GM12873 (cell line): ENCODE measurements at regions not wholly inside any gene's neighbourhood (a gene's known extent, or its start where the extent isn't known, plus 50 kb on each side); places are given as distances from the start of the nearest gene placed in this dataset.

ENCODE experiments used
- TF ChIP-seq, protein P1 (sequence below): IDR thresholded peaks from 2 replicates; pipeline ENCODE4 v1.5.1; 2012; ENCODE audit warnings: low read depth, mild to moderate bottlenecking, moderate library complexity, low read length, control low read depth; ENCODE audit not compliant: insufficient read depth; ENCODE audit errors: missing control alignments

- TF ChIP-seq, protein P1, sequence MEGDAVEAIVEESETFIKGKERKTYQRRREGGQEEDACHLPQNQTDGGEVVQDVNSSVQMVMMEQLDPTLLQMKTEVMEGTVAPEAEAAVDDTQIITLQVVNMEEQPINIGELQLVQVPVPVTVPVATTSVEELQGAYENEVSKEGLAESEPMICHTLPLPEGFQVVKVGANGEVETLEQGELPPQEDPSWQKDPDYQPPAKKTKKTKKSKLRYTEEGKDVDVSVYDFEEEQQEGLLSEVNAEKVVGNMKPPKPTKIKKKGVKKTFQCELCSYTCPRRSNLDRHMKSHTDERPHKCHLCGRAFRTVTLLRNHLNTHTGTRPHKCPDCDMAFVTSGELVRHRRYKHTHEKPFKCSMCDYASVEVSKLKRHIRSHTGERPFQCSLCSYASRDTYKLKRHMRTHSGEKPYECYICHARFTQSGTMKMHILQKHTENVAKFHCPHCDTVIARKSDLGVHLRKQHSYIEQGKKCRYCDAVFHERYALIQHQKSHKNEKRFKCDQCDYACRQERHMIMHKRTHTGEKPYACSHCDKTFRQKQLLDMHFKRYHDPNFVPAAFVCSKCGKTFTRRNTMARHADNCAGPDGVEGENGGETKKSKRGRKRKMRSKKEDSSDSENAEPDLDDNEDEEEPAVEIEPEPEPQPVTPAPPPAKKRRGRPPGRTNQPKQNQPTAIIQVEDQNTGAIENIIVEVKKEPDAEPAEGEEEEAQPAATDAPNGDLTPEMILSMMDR = no peak
Observed at GRCh38 chr9:135187365-135187764, 99.9 kb downstream of the OLFM1 start.

DNA sequence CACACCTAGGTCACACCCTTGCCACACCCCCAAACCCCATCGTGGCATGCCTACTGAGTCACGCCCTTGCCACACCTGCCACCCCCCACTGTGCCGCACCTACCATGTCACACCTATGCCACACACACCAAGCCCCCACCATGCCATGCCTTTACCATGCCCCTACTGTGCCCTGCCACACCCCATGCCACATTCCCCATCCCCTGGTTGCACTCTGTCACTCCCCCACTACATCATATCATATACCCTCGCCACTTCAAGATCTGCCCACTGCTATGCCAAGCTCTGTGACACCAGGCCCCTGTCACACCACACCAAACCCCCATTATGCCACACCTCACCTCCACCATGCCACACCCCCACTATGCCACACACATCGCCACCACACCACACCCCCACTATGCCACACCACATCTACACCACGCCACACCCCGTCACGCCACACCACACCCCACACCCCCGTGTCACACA, 101.2 kb downstream of the OLFM1 start:
- TF ChIP-seq, protein P1 = no peak

DNA sequence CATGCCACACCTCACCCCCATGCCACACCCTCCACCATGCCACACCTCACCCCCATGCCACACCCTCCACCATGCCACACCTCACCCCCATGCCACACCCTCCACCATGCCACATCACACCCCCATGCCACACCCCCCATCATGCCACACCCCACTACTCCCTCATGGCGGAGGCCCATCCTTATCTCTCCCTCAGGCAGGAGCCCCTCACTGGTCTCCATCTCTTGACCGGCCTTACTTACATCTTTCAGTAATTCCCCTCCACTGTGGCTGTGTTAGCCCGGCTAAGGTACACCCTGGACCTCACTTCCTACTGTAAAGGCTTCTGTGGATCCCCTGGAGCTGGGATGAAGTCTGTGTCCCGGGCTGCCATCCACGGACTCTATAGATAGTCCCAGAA, 102.0 kb downstream of the OLFM1 start:
- TF ChIP-seq, protein P1 = no peak

DNA sequence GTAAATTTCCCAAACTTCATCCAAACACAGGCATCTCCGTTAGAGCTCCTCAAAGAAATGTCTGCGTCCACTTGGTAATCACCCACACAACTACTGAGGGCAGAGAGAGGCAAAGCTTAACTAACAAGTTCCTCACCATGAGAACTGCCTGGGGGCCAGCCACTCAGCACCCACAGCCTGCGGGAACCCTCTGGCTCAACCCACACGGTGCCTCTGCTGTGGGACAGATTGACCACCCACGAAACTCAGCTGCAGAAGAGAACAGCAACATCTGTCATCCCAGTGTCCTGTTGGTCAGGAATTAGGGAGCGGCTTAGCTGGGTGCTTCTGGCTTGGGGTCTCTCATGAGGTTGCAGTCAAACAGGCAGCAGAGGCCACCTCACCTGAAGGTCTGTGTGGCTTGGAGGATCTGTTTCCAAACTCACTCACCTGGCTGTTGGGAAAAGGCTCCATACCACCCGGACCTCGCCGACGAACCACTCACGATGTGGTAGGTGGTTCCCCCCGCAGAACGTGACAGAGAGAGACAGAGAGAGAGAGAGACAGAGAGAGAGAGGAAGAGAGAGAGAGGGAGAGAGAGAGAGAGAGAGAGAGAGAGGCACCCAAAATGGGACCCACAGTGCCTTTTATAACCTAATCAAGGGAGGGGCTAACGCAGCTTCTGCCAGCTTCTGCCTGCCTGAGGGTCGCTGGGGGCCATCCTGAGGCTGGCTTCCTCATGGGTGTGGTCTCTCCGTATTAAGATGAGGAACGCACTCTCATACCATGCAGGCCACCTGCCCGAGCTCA, 103.5 kb downstream of the OLFM1 start:
- TF ChIP-seq, protein P1 = no peak

DNA sequence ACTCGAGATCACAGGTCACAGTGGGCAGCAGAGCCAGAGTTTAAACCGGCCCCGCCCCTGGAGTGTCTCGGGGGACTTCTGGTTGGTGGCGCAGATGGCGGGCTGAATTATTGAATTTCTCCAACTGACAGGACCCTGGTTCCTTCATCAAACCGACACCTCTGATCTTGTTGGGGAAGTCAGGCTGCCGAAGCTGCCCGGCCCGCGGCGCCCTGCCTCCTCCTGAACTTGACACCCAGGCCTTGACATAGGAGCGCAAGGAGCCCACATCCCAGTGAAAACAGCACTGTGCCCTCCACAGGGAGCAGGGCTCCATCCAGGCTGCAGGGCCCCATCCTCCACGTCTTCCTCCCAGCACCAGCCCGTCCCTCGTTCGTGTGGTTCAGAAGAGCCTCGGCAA, 105.2 kb downstream of the OLFM1 start:
- TF ChIP-seq, protein P1 = no peak

DNA sequence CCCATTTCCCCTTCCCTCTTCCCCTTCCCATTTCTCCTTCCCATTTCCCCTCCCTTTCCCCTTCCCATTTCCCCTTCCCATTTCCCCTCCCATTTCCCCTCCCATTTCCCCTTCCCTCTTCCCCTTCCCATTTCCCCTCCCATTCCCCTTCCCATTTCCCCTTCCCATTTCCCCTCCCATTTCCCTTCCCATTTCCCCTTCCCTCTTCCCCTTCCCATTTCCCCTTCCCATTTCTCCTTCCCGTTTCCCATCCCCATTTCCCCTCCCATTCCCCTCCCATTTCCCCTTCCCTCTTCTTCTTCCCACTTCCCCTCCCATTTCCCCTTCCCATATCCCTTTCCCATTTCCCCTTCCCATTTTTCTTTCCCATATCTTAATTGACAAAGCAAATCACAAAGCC, 109.0 kb downstream of the OLFM1 start:
- TF ChIP-seq, protein P1 = no peak

GRCh38 chr9:135198144-135198543, 110.7 kb downstream of the OLFM1 start:
- TF ChIP-seq, protein P1 = no peak
